HG02885 (cell line): ENCODE measurements at regions not wholly inside any gene's neighbourhood (a gene's known extent, or its start where the extent isn't known, plus 50 kb on each side); places are given as distances from the start of the nearest gene placed in this dataset.
A peak's percentile ranks its signal among the peaks of the same experiment; 100 is the strongest.

ENCODE experiments used
- ATAC-seq: cut with Tn5 transposase; IDR thresholded peaks from one replicate; pipeline ENCODE4 v1.9.1; 2021; ENCODE audit warnings: mild to moderate bottlenecking; ENCODE audit not compliant: unreplicated experiment, poor library complexity

- no peak for ATAC-seq
Measured at GRCh38 chr17:73997059-73997458, 206.4 kb upstream of the RPL38 start.

DNA sequence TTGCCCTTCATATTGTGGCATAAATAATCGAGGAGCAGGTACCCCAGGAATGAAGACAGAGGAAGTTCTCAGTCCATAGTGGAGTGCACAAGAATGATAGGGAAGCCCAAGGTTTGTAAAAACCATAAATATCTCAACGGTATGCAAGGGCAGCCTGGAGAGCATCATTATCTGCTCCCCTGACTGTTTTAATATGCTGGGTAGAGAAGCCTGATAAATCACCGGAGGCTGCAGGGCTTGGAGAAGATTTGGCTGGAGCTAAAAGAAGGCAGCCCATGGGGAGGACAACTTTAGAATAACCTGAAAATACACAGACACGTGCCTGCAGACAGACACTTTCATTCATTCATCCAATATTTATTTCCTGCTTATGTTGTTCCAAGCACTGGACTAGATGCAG lies 205.2 kb upstream of the RPL38 start:
- ATAC-seq: no peak

DNA sequence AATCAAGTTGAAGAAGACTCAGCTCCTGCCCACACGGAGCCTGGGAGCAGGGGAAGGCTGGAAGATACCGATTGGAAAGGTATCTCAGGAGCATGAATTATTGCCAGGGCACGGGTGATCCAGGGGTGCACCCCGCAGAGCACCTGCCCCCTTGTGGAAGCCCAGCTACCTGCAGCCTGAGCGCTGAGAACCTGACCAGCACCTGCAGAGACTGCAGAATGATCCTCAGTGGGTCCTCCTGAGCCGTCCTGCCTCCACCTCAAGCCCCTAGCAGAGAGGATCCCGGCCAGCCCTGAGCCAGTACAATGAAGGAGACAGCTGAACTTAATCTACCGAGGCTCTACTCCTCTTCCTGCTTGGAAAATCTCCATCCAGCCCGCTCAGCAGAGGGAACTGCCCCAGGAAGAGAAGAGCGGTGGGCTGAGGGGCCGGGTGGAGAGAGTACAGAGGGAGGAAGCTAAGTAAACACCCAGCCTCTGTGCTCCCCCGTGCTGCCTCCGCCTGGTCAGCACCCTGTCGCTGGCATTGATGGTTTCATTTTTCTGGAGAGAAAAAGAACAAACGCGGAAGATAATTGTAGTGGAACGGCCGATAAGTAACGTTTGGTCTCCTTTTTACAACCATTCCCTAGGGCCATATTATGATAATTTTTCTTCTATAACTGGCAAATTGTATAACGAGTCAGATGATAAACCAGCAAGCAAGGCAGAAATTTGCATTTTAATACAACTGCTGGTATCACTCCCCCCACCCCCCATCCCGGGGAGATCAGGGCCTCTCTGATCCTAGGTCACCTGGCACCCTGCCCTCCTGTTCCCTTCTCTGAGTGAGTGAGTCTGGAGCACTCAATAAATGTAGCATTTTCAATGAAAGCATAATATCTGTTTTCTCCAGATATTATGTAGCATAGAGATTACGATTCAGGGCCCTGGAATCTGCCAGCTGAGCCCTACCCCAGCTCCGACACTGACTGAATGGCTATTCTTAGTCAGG lies 204.5 kb upstream of the RPL38 start:
- ATAC-seq: peak; percentile 59

DNA sequence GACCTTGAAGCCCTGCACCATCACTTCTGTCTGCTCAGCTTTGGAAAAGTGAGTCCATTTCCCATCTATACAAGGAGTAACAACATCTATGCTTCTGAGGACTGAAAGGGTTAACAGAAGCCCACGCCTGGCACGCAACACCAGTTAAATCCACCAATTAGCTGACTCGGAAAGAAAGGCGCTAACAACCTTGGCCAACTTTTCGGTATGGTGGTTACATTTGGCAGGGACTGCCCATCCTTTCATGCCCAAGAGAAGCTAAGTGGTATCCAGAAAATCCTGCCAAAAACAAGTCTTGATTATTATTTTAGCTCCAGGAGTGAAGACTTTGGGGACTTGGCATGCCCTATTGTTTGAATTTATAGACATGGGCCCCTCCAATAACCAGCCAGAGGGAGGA lies 202.3 kb upstream of the RPL38 start:
- no peak for ATAC-seq

DNA sequence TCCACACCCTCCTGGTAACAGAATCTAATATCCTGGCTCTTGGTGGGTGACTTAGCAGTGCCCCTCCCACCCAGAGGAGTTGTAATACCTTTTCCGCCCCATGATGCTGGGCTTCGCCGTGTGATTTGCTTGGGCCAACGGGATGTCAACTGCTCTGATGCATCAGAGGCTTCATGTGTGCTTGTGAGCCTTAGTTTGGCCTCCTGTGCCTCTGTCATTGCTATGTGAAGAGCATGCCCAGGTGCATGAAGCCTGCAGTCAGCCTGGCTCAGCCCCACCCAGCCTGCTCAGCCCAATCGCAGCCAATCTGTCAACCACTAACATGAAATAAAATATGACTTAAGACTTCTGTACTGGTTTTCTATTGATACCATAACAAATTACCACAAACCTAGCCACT lies 201.2 kb upstream of the RPL38 start:
- ATAC-seq: no peak

DNA sequence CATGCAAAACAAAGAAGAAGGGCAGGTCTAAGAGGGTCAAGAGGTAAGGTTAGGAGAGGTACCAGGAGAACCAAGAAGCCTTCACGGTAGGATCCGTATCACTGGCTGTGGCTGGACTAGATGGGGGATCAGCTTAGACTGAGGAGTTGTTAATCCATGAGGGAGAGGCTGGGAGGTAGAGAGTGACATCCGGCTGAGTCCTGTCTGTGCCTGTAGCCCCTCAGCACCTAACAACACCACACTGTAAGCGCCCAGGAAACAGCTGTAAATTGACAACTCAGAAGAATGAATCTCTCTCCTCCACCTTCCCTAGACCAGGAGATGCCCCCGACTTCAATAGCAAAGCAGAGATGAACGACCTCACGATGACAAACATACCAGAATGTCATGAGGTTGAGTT lies 199.4 kb upstream of the RPL38 start:
- ATAC-seq: no peak

GRCh38 chr17:74005790-74006189 lies 197.7 kb upstream of the RPL38 start:
- ATAC-seq: no peak

DNA sequence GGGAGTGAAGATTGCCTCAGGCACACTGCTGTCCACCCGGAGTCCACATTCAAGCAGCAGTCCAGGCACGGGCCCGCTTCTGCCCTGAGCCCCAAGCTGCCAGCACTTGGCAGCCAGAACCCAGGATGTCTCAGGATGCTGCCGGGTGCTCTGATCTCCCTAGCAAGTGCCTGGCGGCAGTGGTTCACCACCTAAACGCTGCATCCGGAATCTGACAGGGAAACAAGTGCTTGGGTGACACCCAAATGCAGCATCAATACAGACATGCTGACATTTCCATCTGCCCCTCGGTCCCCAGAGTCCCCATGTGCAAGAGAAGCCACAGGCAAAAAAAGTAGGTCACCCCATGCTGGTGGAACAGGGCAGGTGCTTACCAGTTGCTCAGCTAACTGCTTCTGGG lies 197.1 kb upstream of the RPL38 start:
- ATAC-seq: no peak

GRCh38 chr17:74008196-74008595 lies 195.3 kb upstream of the RPL38 start:
- no peak for ATAC-seq

- no peak for ATAC-seq
Measured at GRCh38 chr17:74009056-74009625, 194.3 kb upstream of the RPL38 start.

- ATAC-seq: no peak
Measured at GRCh38 chr17:74010903-74011302, 192.6 kb upstream of the RPL38 start.

- ATAC-seq: no peak
Measured at GRCh38 chr17:74011966-74012365, 191.5 kb upstream of the RPL38 start.

DNA sequence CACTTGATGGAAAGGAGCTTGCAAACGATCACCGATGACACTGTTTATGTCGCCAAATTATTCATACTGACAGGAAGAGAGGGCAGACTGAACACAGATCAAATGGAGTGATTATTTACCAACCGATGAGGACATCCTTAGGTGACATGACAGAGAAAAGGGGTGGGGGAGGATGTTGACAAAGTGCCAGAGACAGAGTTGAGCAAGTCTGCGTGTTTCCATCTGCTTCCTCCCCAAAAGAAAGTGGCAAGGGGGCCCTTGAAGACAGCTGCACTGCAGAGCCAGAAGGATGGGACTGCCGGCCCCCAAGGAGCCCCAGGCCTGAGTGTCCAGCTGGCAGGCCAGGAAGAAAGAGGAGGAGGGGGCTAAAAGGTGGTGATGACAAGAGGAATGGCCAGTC lies 191.0 kb upstream of the RPL38 start:
- no peak for ATAC-seq

- no peak for ATAC-seq
Measured at GRCh38 chr17:74015316-74015715, 188.2 kb upstream of the RPL38 start.

GRCh38 chr17:74015990-74016389 lies 187.5 kb upstream of the RPL38 start:
- no peak for ATAC-seq

DNA sequence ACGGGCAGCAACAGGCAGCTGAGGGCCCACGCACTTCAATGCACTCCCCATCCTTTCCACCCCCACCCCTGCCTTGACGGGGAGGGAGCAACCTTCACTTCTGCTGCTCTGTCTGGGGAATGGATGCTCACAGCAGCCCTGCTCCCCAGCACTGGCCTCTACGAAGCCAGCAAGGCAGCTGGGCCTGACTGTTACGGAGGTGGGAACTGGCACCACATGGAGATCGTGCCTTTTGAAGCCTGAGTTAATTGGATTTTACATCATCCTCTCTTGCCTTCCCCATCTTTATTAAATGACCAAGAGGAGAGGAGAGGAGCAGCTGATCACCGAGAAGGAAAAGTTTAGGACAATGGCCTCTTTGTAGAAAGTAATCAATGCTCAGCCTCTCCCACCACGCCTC lies 187.0 kb upstream of the RPL38 start:
- no peak for ATAC-seq

DNA sequence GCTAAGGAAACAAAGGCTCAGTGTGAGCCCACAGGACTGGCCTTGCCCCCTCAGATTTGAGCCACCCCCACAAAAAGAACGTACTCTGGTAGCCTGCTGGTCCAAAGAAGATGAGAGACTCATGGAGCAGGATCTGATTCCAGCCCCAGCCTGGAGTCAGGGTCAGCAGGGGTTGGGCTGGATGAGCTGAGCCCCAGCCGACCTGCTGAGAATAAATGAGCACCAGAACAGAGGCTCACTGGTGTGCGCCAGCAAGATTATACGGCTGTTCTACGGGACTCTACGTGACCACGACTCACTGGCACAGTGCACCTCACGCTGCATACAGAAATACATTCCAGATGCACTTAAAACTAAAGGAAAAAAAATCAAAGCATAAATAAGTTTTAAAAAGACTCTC lies 186.0 kb upstream of the RPL38 start:
- no peak for ATAC-seq

DNA sequence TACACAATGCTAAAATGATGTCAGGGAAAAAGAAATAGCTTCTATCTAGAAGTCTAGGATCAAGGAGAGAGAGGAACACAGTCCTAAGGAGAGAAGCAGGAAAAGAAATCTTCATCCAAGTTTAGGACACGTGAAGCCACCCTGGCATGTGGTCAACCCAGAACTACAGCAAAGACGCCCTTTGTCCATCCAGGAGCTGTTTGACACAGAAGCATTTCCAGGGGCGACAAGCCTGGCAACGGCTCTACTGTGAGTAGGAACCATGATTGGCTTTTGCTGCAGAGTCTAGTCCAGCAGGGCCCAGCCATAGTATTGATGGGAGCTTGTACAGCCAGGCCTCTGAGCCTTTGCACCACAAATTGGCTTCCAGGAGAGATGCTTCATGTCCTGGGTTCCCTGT lies 185.4 kb upstream of the RPL38 start:
- no peak for ATAC-seq

- ATAC-seq: no peak
Measured at GRCh38 chr17:74019271-74019670, 184.2 kb upstream of the RPL38 start.

DNA sequence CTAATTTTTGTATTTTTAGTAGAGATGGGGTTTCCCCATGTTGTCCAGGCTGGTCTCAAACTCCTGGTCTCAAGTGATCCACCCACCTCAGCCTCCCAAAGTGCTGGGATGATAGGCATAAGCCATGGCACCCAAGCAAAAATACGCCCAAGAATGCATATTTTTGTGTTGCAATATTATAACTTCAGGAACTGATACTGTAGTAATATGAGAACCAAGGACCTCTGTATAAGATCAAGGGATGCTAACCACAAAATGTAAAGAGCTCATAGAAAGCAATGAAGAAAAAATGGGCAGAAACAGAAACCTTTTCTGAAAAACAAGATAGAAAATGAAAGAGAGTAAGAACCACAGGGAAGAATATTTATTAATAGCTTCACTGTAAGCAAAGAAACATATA lies 183.6 kb upstream of the RPL38 start:
- ATAC-seq: no peak

DNA sequence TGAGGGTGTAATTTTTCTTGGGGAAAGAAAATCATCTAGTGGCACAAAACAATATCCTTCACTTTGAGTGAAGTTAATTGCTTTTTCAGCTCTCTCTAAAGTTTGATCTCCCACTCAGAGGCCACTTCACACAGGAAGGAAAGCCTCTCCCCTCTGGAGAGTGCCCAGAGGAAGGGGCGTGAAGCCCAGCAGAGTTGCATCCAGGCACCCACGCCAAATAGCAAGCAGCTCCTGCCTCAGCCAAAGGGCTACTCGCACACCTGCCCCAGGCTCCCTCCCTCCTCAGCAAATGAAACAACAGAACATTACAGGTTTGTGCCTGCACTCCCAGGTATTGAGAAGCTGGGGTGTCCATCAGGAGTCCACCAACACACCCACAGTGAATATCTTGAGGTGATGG lies 183.0 kb upstream of the RPL38 start:
- ATAC-seq: no peak
